WTC11 (cell line): ENCODE measurements at regions not wholly inside any gene's neighbourhood (a gene's known extent, or its start where the extent isn't known, plus 50 kb on each side); places are given as distances from the start of the nearest gene placed in this dataset.

Experiments
- ATAC-seq: fragments of 200-7000 bp; cut with Tn5 transposase; 2 replicates; pipeline ENCODE4 v1.10.0; 2021; ENCODE audit warnings: mild to moderate bottlenecking, moderate library complexity
- CTCF ChIA-PET: fragments of 300-600 bp; sonication (Branson Sonifier 250); formaldehyde crosslinking; loops from one replicate; lab custom pipeline; 2021; ENCODE audit warnings: antibody characterized with exemption; lab: Charles Lee
- POLR2A ChIA-PET: fragments of 350-600 bp; sonication (Branson Sonifier 250); formaldehyde crosslinking; loops from one replicate; lab custom pipeline; 2021; ENCODE audit warnings: antibody characterized with exemption; lab: Charles Lee
- DNase-seq: peaks from one replicate; pipeline ENCODE4 v3.0.0; 2021; ENCODE audit warnings: low spot score
- H3K27ac Mint-ChIP-seq: 2 replicates; pipeline ENCODE4 v1.8.0; 2021; ENCODE audit warnings: mixed read lengths
- H3K27me3 Mint-ChIP-seq: 2 replicates; pipeline ENCODE4 v1.8.0; 2021; ENCODE audit warnings: low read depth, mild to moderate bottlenecking, moderate library complexity, mixed read lengths
- H3K36me3 Mint-ChIP-seq: 2 replicates; pipeline ENCODE4 v1.8.0; 2021; ENCODE audit warnings: mixed read lengths
- H3K4me1 Mint-ChIP-seq: 2 replicates; pipeline ENCODE4 v1.8.0; 2022; ENCODE audit warnings: mixed read lengths
- H3K4me3 Mint-ChIP-seq: 2 replicates; pipeline ENCODE4 v1.8.0; 2021; ENCODE audit warnings: mild to moderate bottlenecking, moderate library complexity, mixed read lengths
- H3K9me3 Mint-ChIP-seq: 2 replicates; pipeline ENCODE4 v1.8.0; 2021; ENCODE audit warnings: mixed read lengths
- FOXK1 ChIP-seq: sonication (generic); formaldehyde crosslinking; IDR thresholded peaks from 2 replicates; pipeline ENCODE4 v1.8.0; 2022; ENCODE audit warnings: mild to moderate bottlenecking, moderate library complexity, missing genetic modification reagents
- NR1H2 ChIP-seq: sonication (generic); formaldehyde crosslinking; IDR thresholded peaks from 2 replicates; pipeline ENCODE4 v1.9.0; 2021; ENCODE audit warnings: mild to moderate bottlenecking, moderate library complexity, missing genetic modification reagents
- NR2C2 ChIP-seq: sonication (generic); formaldehyde crosslinking; IDR thresholded peaks from 2 replicates; pipeline ENCODE4 v1.8.0; 2022; ENCODE audit warnings: mild to moderate bottlenecking, missing genetic modification reagents
- OVOL2 ChIP-seq: fragments of 250-450 bp; sonication (Bioruptor Pico); IDR thresholded peaks from 2 replicates; pipeline ENCODE4 v1.9.0; 2021; ENCODE audit warnings: mild to moderate bottlenecking, borderline replicate concordance
- TEAD4 ChIP-seq: sonication (generic); formaldehyde crosslinking; IDR thresholded peaks from 2 replicates; pipeline ENCODE4 v1.8.0; 2022; ENCODE audit warnings: mild to moderate bottlenecking, missing genetic modification reagents
- ZNF232 ChIP-seq: sonication (generic); formaldehyde crosslinking; IDR thresholded peaks from 2 replicates; pipeline ENCODE4 v1.8.0; 2022; ENCODE audit warnings: mild to moderate bottlenecking, missing genetic modification reagents
- ZNF317 ChIP-seq: sonication (generic); formaldehyde crosslinking; IDR thresholded peaks from 2 replicates; pipeline ENCODE4 v1.8.1; 2023; ENCODE audit warnings: low read depth, mild to moderate bottlenecking, moderate library complexity, missing genetic modification reagents, borderline replicate concordance
- ZNF396 ChIP-seq: fragments of 250-450 bp; sonication (Bioruptor Pico); IDR thresholded peaks from 2 replicates; pipeline ENCODE4 v1.8.0; 2021; ENCODE audit warnings: mild to moderate bottlenecking, moderate library complexity, borderline replicate concordance
- TF ChIP-seq, protein P1 (sequence below): fragments of 250-450 bp; sonication (Bioruptor Pico); IDR thresholded peaks from 2 replicates; pipeline ENCODE4 v1.8.0; 2021; ENCODE audit warnings: mild to moderate bottlenecking
- TF ChIP-seq, protein P2 (sequence below): sonication (generic); formaldehyde crosslinking; IDR thresholded peaks from 2 replicates; pipeline ENCODE4 v1.8.1; 2023; ENCODE audit warnings: mild to moderate bottlenecking, missing genetic modification reagents, borderline replicate concordance
- TF ChIP-seq, protein P3 (sequence below): fragments of 200-600 bp; IDR thresholded peaks from 2 replicates; pipeline ENCODE4 v1.8.0; 2022; ENCODE audit warnings: antibody characterized with exemption
- TF ChIP-seq, protein P4 (sequence below): sonication (generic); formaldehyde crosslinking; IDR thresholded peaks from 2 replicates; pipeline ENCODE4 v1.8.0; 2023; ENCODE audit warnings: missing genetic modification reagents
- TF ChIP-seq, protein P5 (sequence below): sonication (generic); formaldehyde crosslinking; IDR thresholded peaks from 2 replicates; pipeline ENCODE4 v1.8.1; 2023; ENCODE audit warnings: mild to moderate bottlenecking, missing genetic modification reagents, moderate library complexity
- TF ChIP-seq, protein P6 (sequence below): sonication (generic); formaldehyde crosslinking; IDR thresholded peaks from 2 replicates; pipeline ENCODE4 v1.8.0; 2022; ENCODE audit warnings: mild to moderate bottlenecking, missing genetic modification reagents
- TF ChIP-seq, protein P7 (sequence below): fragments of 250-450 bp; sonication (Bioruptor Pico); IDR thresholded peaks from 2 replicates; pipeline ENCODE4 v1.9.0; 2021; ENCODE audit warnings: mild to moderate bottlenecking
- TF ChIP-seq, protein P8 (sequence below): sonication (generic); formaldehyde crosslinking; IDR thresholded peaks from 2 replicates; pipeline ENCODE4 v1.8.0; 2023; ENCODE audit warnings: missing genetic modification reagents, mild to moderate bottlenecking, borderline replicate concordance

DNA sequence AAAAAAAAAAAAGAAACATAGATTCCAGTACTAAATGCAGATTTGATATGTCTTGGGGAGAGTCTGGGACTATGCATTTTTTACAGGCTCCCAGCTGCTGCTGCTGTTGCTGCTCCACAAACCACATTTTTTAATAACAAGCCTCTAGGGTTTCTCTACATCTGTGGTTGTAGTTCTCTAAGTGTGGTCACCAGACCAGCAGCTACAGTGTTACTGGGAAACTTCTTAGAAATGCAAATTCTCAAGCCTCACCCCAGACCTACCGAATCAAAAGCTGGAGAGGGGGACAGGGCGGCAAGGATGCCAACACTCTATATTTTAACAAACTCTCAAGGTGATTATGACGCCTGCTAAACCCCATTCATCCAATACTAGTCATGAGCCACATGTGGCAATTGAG, 293.4 kb upstream of the PTGER4 start:
- peaks cover 26% of the 10 kb centered on the region for H3K4me1 Mint-ChIP-seq
- H3K36me3 Mint-ChIP-seq, result no peaks in the 10 kb centered on the region
- no peak overlapping the region for H3K27ac Mint-ChIP-seq
- H3K27me3 Mint-ChIP-seq, result no peaks in the 10 kb centered on the region
- TF ChIP-seq, protein P1, sequence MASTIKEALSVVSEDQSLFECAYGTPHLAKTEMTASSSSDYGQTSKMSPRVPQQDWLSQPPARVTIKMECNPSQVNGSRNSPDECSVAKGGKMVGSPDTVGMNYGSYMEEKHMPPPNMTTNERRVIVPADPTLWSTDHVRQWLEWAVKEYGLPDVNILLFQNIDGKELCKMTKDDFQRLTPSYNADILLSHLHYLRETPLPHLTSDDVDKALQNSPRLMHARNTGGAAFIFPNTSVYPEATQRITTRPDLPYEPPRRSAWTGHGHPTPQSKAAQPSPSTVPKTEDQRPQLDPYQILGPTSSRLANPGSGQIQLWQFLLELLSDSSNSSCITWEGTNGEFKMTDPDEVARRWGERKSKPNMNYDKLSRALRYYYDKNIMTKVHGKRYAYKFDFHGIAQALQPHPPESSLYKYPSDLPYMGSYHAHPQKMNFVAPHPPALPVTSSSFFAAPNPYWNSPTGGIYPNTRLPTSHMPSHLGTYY (CRISPR knock-in tag), result no peak
- no peak for TF ChIP-seq TEAD4 (CRISPR knock-in tag)
- TF ChIP-seq, protein P2, sequence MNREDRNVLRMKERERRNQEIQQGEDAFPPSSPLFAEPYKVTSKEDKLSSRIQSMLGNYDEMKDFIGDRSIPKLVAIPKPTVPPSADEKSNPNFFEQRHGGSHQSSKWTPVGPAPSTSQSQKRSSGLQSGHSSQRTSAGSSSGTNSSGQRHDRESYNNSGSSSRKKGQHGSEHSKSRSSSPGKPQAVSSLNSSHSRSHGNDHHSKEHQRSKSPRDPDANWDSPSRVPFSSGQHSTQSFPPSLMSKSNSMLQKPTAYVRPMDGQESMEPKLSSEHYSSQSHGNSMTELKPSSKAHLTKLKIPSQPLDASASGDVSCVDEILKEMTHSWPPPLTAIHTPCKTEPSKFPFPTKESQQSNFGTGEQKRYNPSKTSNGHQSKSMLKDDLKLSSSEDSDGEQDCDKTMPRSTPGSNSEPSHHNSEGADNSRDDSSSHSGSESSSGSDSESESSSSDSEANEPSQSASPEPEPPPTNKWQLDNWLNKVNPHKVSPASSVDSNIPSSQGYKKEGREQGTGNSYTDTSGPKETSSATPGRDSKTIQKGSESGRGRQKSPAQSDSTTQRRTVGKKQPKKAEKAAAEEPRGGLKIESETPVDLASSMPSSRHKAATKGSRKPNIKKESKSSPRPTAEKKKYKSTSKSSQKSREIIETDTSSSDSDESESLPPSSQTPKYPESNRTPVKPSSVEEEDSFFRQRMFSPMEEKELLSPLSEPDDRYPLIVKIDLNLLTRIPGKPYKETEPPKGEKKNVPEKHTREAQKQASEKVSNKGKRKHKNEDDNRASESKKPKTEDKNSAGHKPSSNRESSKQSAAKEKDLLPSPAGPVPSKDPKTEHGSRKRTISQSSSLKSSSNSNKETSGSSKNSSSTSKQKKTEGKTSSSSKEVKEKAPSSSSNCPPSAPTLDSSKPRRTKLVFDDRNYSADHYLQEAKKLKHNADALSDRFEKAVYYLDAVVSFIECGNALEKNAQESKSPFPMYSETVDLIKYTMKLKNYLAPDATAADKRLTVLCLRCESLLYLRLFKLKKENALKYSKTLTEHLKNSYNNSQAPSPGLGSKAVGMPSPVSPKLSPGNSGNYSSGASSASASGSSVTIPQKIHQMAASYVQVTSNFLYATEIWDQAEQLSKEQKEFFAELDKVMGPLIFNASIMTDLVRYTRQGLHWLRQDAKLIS, result no peak
- TF ChIP-seq, protein P3, sequence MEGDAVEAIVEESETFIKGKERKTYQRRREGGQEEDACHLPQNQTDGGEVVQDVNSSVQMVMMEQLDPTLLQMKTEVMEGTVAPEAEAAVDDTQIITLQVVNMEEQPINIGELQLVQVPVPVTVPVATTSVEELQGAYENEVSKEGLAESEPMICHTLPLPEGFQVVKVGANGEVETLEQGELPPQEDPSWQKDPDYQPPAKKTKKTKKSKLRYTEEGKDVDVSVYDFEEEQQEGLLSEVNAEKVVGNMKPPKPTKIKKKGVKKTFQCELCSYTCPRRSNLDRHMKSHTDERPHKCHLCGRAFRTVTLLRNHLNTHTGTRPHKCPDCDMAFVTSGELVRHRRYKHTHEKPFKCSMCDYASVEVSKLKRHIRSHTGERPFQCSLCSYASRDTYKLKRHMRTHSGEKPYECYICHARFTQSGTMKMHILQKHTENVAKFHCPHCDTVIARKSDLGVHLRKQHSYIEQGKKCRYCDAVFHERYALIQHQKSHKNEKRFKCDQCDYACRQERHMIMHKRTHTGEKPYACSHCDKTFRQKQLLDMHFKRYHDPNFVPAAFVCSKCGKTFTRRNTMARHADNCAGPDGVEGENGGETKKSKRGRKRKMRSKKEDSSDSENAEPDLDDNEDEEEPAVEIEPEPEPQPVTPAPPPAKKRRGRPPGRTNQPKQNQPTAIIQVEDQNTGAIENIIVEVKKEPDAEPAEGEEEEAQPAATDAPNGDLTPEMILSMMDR, result no peak
- TF ChIP-seq, protein P4, sequence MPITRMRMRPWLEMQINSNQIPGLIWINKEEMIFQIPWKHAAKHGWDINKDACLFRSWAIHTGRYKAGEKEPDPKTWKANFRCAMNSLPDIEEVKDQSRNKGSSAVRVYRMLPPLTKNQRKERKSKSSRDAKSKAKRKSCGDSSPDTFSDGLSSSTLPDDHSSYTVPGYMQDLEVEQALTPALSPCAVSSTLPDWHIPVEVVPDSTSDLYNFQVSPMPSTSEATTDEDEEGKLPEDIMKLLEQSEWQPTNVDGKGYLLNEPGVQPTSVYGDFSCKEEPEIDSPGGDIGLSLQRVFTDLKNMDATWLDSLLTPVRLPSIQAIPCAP (CRISPR knock-in tag), result no peak
- POLR2A ChIA-PET, result no interaction called here
- ATAC-seq (peak; percentile 62), DNase-seq (no peak)
- H3K9me3 Mint-ChIP-seq, result no peaks in the 10 kb centered on the region
- CTCF ChIA-PET, result interaction anchor here (1.5 kb wide), 1 partner anchor 294 kb away, joined by 3 read pairs; no protein-coding TSS in a partner anchor
- H3K4me3 Mint-ChIP-seq, result no peak overlapping the region

DNA sequence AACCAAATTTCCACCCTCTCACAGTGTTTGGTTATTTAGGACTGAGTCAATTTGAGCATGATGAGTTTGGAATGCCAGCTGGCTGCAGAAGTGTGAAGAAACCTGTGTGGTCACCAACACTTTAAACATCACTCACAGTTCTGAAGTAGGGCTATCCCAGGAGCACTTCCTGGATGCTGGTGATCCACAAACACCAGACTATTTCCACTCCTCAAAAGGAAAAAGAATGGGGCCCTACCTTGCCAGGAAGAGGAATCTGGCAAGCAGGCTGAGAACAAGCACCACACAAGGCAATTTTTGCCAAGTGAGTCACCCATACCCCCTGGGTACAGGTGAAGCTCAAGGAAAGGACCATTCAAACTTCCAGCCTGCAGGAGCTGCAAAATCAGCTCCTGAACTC, 294.2 kb upstream of the PTGER4 start:
- no peak for DNase-seq

More for the DNA sequence above, 294.2 kb upstream of the PTGER4 start:
- CTCF ChIA-PET, result interaction anchor here (1.5 kb wide), 1 partner anchor 295 kb away, joined by 3 read pairs; no protein-coding TSS in a partner anchor
- TF ChIP-seq, protein P5, sequence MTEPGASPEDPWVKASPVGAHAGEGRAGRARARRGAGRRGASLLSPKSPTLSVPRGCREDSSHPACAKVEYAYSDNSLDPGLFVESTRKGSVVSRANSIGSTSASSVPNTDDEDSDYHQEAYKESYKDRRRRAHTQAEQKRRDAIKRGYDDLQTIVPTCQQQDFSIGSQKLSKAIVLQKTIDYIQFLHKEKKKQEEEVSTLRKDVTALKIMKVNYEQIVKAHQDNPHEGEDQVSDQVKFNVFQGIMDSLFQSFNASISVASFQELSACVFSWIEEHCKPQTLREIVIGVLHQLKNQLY (CRISPR knock-in tag), result no peak
- TF ChIP-seq ZNF232 (CRISPR knock-in tag) (no peak), FOXK1 (CRISPR knock-in tag) (no peak), NR2C2 (CRISPR knock-in tag) (no peak), OVOL2 (CRISPR knock-in tag) (no peak), ZNF317 (no peak), ZNF396 (no peak), NR1H2 (CRISPR knock-in tag) (no peak)
- TF ChIP-seq, protein P6, sequence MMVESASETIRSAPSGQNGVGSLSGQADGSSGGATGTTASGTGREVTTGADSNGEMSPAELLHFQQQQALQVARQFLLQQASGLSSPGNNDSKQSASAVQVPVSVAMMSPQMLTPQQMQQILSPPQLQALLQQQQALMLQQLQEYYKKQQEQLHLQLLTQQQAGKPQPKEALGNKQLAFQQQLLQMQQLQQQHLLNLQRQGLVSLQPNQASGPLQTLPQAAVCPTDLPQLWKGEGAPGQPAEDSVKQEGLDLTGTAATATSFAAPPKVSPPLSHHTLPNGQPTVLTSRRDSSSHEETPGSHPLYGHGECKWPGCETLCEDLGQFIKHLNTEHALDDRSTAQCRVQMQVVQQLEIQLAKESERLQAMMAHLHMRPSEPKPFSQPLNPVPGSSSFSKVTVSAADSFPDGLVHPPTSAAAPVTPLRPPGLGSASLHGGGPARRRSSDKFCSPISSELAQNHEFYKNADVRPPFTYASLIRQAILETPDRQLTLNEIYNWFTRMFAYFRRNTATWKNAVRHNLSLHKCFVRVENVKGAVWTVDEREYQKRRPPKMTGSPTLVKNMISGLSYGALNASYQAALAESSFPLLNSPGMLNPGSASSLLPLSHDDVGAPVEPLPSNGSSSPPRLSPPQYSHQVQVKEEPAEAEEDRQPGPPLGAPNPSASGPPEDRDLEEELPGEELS (CRISPR knock-in tag), result no peak
- TF ChIP-seq, protein P7, sequence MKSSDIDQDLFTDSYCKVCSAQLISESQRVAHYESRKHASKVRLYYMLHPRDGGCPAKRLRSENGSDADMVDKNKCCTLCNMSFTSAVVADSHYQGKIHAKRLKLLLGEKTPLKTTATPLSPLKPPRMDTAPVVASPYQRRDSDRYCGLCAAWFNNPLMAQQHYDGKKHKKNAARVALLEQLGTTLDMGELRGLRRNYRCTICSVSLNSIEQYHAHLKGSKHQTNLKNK, result no peak
- TF ChIP-seq, protein P8, sequence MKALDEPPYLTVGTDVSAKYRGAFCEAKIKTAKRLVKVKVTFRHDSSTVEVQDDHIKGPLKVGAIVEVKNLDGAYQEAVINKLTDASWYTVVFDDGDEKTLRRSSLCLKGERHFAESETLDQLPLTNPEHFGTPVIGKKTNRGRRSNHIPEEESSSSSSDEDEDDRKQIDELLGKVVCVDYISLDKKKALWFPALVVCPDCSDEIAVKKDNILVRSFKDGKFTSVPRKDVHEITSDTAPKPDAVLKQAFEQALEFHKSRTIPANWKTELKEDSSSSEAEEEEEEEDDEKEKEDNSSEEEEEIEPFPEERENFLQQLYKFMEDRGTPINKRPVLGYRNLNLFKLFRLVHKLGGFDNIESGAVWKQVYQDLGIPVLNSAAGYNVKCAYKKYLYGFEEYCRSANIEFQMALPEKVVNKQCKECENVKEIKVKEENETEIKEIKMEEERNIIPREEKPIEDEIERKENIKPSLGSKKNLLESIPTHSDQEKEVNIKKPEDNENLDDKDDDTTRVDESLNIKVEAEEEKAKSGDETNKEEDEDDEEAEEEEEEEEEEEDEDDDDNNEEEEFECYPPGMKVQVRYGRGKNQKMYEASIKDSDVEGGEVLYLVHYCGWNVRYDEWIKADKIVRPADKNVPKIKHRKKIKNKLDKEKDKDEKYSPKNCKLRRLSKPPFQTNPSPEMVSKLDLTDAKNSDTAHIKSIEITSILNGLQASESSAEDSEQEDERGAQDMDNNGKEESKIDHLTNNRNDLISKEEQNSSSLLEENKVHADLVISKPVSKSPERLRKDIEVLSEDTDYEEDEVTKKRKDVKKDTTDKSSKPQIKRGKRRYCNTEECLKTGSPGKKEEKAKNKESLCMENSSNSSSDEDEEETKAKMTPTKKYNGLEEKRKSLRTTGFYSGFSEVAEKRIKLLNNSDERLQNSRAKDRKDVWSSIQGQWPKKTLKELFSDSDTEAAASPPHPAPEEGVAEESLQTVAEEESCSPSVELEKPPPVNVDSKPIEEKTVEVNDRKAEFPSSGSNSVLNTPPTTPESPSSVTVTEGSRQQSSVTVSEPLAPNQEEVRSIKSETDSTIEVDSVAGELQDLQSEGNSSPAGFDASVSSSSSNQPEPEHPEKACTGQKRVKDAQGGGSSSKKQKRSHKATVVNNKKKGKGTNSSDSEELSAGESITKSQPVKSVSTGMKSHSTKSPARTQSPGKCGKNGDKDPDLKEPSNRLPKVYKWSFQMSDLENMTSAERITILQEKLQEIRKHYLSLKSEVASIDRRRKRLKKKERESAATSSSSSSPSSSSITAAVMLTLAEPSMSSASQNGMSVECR (CRISPR knock-in tag), result no peak
- TF ChIP-seq, all 79 proteins: peak for 0
- H3K36me3 Mint-ChIP-seq, result no peaks in the 10 kb centered on the region
- H3K4me3 Mint-ChIP-seq, result no peak overlapping the region
- H3K27me3 Mint-ChIP-seq, result no peaks in the 10 kb centered on the region
- no peaks in the 10 kb centered on the region for H3K9me3 Mint-ChIP-seq
- POLR2A ChIA-PET, result no interaction called here
- no peak overlapping the region for H3K27ac Mint-ChIP-seq
- peak; percentile 47 for ATAC-seq
- H3K4me1 Mint-ChIP-seq, result peaks cover 26% of the 10 kb centered on the region
